HCT116 (cell line): ENCODE measurements at regions not wholly inside any gene's neighbourhood (a gene's known extent, or its start where the extent isn't known, plus 50 kb on each side); places are given as distances from the start of the nearest gene placed in this dataset.

ENCODE experiments used
- CTCF ChIP-seq, 3 experiments: fragments of 200-600 bp in 1 of 3; sonication (generic) in 1 of 3; IDR thresholded peaks in 2 of 3; conservative IDR thresholded peaks in 1 of 3; 2 replicates each; pipeline ENCODE4 v1.5.1; 2012 to 2017; ENCODE audit warnings: low read depth in 2 of 3, low read length in 2 of 3, antibody characterized with exemption in 1 of 3, borderline replicate concordance in 1 of 3, control low read depth in 1 of 3, mild to moderate bottlenecking in 1 of 3, mixed read lengths in 1 of 3, mixed run types in 1 of 3, moderate library complexity in 1 of 3; ENCODE audit not compliant: insufficient read depth in 1 of 3
- JUND ChIP-seq: IDR thresholded peaks from 2 replicates; pipeline ENCODE4 v1.6.1; 2012
- ZNF274 ChIP-seq: fragments of 200-500 bp; sonication (Bioruptor generic); IDR thresholded peaks from 2 replicates; pipeline ENCODE4 v1.6.1; 2014; ENCODE audit warnings: mild to moderate bottlenecking, low read depth, low read length, inconsistent platforms

DNA sequence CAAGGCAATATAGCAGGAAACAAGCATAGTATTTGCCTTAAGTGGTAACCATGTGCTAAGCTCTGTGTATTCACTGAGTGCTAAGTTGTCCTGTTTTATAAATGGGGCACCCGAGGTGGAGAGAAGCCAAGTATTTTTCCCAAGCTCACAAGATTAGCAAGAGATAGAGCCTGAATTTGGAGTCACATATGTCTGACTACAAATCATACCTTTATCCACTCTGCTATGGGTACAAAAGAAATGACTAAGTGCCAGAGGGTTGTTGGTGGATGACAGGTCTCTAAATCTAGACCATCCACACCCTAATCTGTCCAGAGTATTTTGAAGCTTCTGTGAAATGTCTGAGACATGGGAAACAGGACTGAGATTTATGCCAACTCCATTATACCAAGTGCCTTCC is 182.1 kb upstream of the SEL1L start:
- TF ChIP-seq ZNF274 (no peak), CTCF (IDR thresholded peaks at IDR 0.05 in 2 of 3, conservative IDR thresholded peaks at IDR 0.05 in 1 of 3; ENCODE audit: borderline replicate concordance in 1 of 3, insufficient read depth in 1 of 3, low read depth in 2 of 3, low read length in 2 of 3) (no peak), JUND (no peak)
